ENCODE measurements at regions not wholly inside any gene's neighbourhood (a gene's known extent, or its start where the extent isn't known, plus 50 kb on each side); places are given as distances from the start of the nearest gene placed in this dataset.
"Not testable (repeated sequence)": the region's sequence is repeated elsewhere in the genome, so short reads cannot be mapped to it uniquely, and the experiment has no call there.

DNA sequence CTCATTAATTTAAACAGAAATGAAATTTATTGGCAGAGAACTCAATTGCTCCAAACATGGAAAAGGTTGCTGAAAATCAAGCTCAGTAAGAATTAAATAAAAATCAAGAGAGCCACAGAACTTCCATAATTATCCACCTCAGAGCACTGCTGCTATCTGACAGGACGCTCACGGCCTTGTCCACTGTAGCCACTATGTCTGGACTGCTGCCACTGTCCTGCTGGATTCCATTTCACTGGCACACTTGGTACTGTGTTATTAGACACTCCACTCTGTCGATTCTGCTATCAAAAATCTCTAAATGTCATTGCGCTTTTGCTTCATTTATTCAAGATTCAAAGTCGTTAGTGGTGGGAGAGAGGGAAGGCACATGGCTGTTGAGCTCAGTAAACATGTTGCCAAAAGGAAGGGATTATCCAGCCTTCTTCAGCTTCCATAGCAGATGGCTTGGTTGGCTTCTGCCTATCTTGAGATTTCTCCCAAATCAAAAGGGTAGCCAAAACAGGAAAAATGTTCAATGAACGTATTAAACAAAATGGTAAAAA is 815.0 kb downstream of the CDH18 start:
- no peak for DNase-seq (ENCODE audit: low read depth)

DNA sequence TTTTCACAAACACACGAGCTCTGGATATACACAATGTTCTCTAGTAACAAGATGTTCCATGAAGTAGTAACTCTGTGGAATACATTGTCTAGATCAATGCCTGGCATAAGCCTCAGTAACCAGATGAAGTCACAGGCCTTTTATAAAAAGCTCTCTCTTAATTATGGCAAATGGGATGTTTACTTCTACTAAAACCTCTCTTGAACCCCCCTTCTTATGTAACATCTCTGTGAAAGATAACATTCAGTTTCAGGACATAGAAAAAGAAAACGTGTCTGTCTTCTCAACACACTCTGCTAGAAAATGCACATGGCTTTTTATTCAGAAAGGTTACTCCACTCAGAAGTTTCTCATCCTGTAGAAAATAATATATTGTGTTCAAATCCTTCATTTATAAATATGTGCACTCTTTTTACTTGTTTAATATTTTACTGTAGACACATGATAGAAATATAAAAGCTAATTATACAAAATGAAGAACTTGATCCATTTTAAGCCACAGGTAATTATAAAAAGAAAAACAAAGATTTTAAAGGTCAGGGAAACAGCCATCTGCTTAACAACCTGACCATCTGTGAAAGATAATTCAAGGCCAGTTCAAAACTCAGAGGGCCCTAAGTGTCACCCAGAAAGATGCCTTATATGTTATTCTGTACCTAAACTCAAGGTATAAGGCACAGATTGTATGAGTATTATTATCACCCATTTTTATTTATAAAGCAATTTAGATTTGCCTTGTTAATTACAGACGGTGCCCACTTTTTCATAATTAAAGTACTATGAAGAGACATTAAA is 812.0 kb downstream of the CDH18 start:
- no peak for DNase-seq (ENCODE audit: low read depth)

DNA sequence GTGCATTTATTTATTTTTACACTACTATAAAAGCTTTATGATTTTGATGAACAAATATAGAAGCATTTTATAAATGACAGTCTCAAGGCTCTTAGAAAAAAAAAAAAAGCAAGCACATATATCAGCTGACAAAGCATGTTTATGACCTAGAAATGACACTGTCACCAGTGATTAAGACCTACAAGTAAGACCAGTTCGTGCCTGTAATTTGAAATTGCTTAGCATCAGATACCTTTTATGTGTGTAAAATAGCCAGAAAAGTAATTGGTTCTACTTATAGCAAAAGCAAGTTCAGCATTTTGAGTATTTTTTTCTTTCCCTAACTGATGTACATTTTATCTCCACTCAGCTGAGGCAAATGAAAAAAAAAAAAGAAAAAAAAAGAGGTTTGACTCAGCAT is 808.4 kb downstream of the CDH18 start:
- DNase-seq (ENCODE audit: low read depth): no peak

DNA sequence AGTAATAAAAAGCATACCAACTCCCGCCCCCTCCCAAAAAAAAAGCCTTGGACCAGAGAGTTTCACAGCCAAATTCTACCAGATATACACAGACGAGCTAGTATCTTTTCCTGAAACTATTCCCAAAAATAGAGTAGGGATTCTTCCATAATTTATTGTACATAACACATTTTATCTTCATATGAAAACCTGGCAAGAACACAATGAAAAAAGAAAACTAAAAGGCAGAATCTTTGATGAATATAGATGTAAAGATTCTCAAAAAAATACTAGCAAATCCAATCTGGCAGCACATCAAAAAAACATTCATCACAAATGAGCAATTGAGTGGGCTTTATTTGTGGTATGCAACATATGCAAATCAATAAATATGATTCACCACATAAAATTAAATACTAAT is 798.8 kb downstream of the CDH18 start:
- no peak for DNase-seq (ENCODE audit: low read depth)

DNA sequence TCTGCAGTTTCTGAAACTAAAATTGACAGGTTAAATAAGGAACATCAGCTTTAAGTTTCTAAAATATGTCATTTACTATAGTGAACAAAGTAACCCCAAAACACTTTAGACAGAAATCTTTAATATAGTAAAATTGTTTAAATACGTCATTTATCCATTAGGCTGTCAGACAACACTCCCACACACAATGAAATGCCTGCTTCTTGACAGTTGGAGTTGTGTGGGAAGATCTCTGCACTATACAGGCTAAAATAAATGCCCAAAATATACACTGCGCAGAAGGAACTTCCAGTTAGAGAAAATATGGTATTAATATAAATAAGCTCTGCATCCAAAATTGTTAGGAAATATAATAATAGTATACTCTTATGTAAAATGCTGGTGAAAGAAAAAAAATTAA is 794.4 kb downstream of the CDH18 start:
- no peak for DNase-seq (ENCODE audit: low read depth)

DNA sequence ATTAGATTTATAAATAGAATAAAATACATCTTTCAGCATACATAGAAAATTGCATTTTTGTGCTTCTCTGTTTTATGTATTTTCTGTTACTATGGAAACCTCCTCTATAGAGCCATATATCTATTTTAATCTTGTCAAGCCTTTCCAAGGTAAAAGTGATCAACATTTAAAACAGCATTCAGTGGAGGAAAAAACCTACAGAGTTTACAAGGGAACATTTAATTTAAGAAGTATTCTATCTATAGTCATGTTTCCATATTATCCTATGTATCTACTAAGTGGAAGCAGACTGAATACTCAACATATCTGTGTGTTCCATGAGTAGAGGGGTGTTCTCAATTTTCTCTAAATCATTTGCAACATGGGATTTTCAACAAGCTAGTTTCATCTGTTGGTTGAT is 791.4 kb downstream of the CDH18 start:
- DNase-seq (ENCODE audit: low read depth): no peak

DNA sequence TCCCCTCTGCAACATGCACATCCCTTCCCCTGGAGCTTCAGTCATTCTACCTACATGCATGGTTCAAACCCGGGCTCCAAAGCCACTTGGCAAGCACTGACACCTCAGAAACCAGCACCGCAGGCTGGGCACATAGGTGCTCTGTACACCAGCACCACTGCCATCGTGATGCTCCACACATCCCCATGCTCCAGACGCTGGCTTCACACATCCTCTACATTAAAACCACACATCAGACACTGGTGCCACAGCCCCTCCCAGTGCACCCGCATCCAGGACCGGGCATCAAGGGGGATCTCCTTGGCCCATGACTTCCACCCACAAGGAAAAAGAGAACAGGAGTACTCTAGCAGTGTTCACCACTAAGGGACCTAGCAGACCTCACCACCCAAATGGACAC is 787.7 kb downstream of the CDH18 start:
- no peak for DNase-seq (ENCODE audit: low read depth)

DNA sequence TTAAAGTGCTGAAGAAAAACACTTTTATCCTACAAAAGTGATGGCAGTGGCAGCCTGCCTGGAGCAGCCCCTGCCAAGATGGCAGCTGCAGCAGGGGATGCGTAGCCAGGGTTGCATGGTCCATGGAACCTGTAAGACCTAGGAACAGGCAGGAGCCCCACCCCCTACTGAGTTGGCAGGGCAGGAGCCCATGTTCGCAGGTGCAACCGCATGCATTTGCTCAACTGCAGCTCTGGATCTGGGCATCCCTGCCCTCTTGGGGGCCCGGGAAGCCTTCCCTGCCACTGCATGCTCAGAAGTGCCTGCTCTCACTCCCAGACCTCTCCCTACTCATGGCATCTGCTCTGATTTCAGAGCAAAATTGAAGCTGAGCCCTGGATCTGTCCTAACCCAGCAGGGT is 779.6 kb downstream of the CDH18 start:
- DNase-seq (ENCODE audit: low read depth): no peak

DNA sequence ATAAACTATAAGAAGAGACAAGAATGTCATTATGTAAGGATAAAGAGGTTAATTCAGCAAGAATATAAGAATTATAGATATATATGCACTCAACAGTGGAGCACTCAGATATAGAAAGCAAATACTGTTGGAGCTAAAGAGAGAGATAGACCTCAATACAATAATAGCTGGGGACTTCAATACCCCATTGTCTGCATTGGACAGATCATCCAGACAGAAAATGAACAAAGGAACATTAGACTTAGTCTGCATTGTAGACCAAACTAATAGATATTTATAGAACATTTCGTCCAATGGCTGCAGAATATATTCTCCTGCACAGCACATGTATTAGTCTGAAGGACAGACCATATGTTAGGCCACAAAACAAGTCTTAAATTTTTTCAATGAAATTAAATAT is 777.1 kb downstream of the CDH18 start:
- no peak for DNase-seq (ENCODE audit: low read depth)

DNA sequence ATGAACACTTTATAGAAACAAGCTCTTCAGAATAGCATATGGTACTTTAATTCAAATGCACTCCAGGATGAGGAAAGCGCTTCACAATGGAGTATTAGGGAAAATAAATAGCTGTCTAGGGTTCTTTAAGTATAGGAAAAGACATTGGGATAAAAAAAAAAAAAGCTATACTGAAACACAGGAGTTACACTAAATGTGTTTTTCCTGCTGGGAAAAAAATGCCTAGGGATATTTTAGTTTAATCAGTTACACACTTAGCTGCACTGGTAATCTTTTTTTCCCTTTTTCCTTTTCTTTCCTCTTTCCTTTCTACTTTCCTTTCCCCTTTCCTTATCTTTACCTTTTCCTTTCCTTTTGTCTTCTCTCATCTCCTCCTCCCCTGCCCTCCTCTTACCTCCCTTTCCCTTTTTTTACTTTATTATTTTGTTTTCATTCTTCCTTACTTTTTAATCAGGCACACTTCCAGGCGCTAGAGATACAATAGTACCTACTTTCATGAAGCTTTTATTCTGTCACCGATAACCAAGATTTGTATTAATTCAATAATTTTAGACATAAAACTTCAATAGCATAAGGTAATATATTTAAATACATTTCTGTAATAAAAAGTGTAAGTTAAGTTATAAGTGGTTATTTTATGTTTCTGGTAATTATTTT is 758.7 kb downstream of the CDH18 start:
- DNase-seq (ENCODE audit: low read depth): no peak

DNA sequence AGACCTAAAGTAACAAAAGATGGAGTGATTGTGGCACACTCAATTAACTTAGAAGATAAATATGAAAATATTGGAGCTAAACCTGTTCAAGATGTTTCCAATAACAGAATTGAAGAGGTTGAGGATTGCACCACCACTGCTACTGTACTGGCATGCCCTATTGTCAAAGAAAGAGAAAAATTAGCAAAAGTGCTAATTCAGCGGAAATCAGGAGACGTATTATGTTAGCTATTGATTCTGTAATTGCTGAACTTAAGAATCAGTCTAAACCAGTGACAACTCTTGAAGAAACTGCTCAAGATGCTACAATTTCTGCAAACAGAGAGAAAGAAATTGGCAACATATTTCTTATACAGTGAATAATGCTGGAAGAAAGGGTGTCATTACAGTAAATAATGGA is 754.4 kb downstream of the CDH18 start:
- DNase-seq (ENCODE audit: low read depth): no peak

DNA sequence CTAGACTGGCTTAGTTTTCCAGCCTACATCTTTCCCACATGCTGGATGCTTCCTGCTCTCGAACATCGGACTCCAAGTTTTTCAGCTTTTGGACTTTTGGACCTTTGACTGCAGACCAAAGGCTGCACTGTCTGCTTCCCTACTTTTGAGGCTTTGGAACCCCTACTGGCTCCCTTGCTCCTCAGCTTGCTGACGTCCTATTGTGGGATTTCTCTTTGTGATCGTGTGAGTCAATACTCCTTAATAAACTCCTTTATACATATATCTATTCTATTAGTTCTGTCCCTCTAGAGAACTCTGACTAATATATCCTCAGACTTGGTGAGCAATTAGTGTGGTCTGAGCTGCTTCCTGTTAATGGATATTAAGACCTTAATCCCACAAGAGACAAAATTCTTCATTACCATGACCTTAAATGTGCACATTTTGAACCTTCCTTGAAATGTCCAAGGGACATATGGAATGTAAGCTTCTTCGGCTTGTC is 752.9 kb downstream of the CDH18 start:
- DNase-seq (ENCODE audit: low read depth): no peak

DNA sequence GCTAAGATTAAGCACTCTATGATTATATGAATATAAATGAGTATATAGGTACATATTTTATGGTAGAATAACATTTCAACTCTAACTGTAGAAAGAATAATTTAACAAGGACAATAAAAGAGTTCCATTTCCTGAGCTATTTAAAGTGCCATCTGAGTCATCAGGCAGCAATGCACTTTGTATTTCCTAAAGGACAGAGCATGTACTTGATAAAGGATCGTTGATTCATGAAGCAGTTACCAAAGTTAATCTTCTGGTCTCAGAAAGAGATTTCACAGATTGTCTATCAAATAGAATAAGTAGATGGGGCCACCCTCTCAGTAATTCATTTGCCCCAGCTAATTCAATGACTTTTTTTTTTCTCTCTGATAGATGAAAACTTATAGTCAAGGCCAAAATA is 747.8 kb downstream of the CDH18 start:
- DNase-seq (ENCODE audit: low read depth): no peak

DNA sequence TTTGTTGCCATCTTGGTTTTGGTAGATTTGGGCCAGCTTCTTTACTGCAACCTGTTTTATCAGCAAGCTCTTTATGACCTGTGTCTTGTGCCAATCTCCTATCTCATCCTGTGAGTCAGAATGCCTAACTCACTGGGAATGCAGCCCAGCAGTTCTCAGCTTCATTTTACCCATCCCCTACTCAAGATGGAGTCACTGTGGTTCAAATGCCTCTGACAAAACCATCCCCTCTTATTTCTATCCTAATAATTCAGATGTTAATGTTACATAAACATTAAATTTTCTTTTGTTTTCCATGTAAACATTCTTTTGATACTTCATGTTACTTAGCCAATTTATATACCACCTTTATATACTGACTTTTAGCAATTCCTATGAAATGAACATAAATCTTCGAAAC is 746.3 kb downstream of the CDH18 start:
- no peak for DNase-seq (ENCODE audit: low read depth)

DNA sequence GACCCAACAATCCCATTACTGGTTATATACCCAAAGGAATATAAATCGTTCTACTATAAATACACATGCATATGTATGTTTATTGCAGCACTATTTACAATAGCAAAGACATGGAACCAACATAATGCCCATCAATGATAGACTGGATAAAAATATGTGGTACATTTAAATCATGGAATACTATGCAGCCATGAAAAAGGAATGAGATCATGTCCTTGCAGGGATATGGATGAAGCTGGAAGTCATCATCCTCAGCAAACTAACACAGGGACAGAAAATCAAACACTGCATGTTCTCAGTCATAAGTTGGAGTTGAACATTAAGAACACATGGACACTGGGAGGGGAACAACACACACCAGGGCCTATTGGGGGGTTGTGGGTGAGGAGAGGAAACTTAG is 741.8 kb downstream of the CDH18 start:
- DNase-seq (ENCODE audit: low read depth): not testable (repeated sequence)

DNA sequence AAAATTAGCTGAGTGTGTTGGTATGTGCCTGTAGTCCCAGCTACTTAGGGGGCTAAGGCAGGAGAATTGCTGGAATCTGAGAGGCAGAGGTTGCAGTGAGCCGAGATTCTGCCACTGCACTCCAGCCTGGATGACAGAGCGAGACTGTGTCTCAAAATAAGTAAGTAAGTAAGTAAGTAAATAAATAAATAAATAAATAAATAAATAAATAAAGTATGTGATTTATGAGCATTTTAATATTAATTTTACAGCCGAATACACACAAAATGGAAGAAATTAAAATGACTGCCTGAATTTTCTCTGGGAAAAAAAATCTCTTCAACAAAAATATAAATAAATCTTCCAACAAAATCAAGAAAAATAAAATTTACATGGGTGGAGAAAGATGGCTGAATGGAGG is 740.7 kb downstream of the CDH18 start:
- no peak for DNase-seq (ENCODE audit: low read depth)

DNA sequence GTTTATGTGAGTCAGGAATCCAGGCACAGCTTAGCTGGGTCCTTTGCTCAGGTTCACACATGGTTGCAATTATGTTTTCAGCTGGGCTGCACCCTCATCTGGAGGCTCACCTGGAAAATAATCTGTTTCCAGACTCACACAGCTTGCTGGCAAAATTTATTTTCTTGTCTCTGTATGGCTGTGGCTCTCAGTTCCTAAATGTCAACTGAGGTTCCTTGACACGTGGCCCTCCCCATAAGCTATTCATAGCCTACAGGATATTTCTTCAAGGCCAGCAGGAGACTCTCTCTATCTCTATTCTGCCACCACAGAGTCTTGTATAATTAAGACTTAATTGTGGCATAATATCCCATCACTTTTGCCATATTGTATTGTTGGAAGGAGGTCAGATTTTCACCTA is 732.0 kb downstream of the CDH18 start:
- no peak for DNase-seq (ENCODE audit: low read depth)

DNA sequence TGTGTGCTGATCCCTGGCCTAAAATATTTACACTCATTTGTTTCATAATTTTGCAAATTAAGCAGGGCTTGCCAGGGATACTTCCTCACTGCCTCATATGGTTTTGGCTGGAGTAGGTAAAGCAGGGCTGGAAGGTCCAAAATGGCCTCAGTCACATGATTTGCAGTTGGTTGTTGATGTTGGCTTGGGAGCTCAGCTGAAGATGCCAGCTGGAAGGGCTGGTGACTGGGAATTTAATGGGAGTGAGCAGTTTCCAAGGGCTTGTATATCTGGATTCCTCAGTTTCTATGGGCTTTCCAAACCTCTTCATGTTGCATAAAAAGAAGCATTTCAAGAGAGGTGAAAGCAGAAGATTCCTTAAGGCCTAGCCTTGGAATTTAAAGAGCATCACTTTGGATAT is 729.3 kb downstream of the CDH18 start:
- no peak for DNase-seq (ENCODE audit: low read depth)

DNA sequence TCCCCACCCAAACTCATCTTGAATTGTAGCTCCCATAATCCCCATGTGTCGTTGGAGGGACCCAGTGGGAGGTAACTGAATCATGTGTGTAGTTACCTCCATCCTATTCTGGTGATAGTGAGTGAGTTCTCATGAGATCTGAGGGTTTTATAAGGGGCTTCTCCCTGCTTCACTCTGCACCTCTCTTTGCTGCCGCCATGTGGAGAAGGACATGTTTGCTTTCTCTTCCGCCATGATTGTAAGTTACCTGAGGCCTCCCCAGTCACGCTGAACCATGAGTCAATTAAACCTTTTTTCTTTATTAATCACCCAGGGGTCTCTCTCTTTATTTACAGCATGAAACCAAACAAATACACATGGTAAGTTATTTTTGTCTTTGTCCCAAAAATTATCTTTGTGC is 726.1 kb downstream of the CDH18 start:
- DNase-seq (ENCODE audit: low read depth): no peak

DNA sequence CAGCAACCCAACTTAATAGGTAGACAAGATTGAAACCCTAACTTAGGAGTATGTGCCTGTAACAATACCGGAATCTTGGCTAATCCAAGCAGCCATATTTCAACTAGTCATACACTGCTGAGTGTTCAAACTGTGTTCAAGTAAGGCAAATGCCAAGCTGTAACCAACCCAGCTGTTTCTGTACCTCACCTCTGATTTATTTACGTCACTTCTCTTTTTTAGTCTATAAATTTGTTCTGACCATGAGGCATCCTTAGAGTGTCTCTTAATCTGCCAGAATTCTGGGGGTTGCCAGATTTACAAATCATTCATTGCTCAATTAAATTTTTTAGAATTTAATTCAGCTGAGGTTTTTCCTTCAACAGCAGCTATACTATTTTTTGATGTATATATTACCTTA is 723.2 kb downstream of the CDH18 start:
- DNase-seq (ENCODE audit: low read depth): no peak

DNA sequence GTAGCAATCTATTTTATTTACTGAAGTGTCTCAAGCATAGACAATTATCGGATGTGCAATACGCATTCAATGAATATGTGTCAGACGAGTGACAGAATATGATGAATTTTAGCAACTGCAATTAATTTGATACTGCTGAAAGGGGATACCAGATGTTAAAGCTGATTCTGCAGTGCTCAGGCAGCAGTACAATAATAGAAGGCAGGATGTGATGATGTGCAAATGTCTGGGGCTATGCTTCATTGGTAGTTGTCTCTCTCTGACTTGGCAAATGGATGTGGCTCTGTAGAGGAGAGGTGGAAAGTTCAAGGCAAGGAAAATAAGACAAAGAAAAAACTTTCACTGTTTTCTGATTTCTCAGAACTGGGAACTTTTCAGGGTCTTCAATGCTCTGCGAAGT is 721.2 kb downstream of the CDH18 start:
- no peak for DNase-seq (ENCODE audit: low read depth)

DNA sequence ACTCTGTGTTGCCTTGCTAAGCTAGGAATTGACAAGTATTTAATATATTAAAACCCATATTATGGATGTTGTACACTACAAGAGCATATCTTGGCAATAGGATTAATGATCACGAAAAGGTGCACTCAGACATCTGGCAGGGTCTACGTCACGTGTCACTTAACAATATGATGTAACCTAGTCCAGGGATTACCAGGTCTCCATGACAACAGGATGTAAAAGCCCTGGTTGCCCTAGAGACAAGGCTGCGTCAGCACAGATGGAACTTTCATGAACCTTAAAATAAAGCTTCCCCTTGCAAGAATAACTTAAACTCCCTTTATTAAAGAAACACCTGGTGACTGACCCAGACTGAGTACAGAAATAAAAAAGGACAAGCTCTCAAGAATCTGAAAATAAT is 717.8 kb downstream of the CDH18 start:
- DNase-seq (ENCODE audit: low read depth): no peak

DNA sequence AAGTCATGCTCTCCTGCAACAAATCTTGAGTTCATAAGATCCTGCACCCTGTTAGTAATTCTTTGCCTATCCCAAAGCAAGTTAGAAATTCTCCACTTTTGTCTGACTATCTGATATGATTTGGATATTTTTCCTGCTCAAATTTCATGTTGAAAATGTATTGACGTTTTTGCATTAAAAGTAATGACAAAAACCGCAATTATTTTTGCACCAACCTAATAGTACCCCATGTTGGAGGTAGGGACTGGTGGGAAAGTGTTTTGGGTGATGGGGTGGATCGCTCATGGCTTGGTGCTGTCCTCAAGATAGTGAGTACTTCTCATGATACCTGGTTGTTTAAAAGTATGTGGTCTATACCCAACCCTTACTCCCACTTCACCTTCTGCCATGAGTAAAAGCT is 713.4 kb downstream of the CDH18 start:
- no peak for DNase-seq (ENCODE audit: low read depth)

Measured in myocyte (in vitro differentiated cells).